MM.1S (cell line): ENCODE measurements at regions not wholly inside any gene's neighbourhood (a gene's known extent, or its start where the extent isn't known, plus 50 kb on each side); places are given as distances from the start of the nearest gene placed in this dataset.

Source experiments
- EZH2 ChIP-seq: fragments of 300-600 bp; sonication (generic); optimal IDR thresholded peaks from 2 replicates; pipeline ENCODE3; 2017; ENCODE audit warnings: low read depth, mild to moderate bottlenecking, antibody characterized with exemption, low read length, mixed read lengths
- TF ChIP-seq, protein P1 (sequence below): fragments of 300-600 bp; sonication (generic); IDR thresholded peaks from 2 replicates; pipeline ENCODE4 v1.5.1; 2016; ENCODE audit warnings: antibody characterized with exemption, low read length, mixed read lengths

DNA sequence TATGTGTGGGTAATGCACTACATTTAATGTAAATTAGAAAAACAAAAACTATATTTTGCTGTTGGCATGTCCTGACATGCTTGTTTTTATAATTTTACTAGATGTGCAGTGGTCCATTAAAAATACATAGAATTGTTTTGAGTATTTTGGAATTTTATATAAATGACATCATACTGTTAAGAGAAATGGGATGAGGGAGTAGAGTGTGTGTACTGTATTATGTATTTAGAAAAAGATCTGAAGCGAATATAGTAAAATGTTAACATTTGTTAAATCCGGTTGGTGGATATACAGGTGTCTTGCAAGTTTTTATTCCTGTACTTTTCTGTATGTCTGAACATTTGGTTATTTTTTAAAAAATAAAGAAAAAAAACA, 288.4 kb upstream of the SATB1 start:
- TF ChIP-seq, protein P1, sequence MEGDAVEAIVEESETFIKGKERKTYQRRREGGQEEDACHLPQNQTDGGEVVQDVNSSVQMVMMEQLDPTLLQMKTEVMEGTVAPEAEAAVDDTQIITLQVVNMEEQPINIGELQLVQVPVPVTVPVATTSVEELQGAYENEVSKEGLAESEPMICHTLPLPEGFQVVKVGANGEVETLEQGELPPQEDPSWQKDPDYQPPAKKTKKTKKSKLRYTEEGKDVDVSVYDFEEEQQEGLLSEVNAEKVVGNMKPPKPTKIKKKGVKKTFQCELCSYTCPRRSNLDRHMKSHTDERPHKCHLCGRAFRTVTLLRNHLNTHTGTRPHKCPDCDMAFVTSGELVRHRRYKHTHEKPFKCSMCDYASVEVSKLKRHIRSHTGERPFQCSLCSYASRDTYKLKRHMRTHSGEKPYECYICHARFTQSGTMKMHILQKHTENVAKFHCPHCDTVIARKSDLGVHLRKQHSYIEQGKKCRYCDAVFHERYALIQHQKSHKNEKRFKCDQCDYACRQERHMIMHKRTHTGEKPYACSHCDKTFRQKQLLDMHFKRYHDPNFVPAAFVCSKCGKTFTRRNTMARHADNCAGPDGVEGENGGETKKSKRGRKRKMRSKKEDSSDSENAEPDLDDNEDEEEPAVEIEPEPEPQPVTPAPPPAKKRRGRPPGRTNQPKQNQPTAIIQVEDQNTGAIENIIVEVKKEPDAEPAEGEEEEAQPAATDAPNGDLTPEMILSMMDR, result no peak
- TF ChIP-seq EZH2, result no peak
